GM19099 (cell line): ENCODE measurements at regions not wholly inside any gene's neighbourhood (a gene's known extent, or its start where the extent isn't known, plus 50 kb on each side); places are given as distances from the start of the nearest gene placed in this dataset.

Experiments used
- POLR2A ChIP-seq: IDR thresholded peaks from 3 replicates; pipeline ENCODE4 v1.6.1; 2011; ENCODE audit warnings: low read depth; ENCODE audit not compliant: insufficient read length; ENCODE audit errors: extremely low read depth

DNA sequence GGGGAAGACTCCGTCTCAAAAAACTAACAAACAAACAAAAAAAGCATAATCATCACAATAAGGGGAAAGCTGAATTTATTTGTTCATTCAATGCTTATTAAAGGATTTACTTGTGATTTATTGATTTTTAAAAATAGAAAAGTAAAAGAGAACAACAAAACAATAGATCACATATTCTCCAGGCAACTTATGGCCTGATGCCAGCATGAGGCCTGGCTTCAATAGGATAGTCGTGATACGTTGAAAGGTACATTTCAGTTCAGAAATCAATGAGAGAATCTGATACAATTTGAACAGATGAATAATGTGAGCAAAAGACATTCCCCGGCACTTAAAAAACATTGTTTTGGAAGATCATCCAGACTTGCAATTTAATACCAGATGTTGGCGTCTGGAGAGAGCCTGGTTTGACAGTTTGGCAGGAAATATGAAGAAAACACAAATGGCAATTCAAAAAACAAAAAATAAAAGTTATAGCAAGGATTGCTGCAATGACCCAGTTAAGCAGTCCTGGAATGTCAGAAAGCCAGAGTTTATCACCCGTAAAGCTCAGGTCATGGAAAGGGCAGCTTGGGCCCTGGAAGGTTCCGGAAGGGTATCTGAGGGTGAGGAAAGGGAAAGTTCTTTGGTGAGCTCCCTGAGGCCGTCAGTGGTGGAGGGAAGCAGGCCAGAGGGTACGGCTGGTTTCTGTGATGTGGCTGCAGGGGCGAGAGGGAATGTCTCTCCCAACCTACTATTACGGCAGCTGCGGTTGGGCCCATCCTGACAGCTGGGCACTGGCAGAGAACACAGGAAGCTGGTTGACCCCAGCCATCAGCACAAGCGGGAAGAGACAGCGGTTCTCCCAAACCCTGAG is 230.2 kb upstream of the HES1 start:
- TF ChIP-seq POLR2A = no peak

DNA sequence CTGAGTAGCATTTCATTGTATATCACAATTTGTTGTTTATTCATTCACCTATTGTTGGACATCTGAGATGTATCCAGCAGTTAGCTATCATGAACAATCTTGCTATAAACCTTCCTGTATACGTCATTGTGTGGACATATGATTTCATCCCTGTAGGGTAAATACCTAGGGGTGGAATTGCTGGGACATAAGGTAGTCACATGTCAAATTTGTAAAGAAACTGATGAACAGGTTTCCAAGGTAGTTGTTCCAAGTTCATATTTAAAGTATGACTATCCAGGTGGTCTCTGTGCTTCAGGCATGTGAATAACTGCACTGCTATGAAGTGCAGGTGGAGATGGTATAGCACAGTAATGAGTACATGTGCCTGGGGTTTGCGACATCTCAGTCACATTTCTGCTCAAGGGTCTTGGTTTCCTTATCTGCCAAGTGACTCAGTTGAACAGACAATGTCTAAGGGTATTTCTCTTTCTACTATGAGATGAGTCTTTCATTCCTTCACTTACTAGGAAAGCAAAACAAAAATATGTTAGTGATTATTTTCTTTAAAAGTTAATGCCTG is 229.0 kb upstream of the HES1 start:
- TF ChIP-seq POLR2A = no peak

DNA sequence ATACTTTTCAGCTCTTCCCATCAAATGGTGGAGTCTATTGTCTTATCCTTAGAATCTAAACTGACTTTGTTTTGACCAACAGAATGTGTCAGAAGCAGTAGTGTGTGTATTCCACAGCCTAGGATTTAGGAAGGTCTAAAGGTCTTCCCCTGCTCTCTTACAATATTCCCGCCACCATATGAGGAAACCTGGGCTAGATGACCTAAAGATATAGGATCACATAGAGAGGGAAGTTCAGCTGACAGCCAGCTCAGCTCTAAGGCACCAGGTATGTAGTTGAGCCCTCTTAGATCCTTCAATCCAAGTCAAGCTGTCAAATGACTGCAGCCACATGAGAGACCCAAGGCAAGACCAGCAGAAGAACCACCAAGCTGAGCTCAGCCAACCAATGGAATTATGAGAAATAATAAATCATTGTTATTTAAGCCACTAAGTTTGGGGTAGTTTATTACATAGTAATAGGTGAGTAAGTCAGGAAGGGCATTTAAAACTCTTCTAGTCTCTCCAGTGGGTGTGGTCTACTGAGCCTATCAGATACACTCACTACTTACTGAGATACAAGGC is 227.7 kb upstream of the HES1 start:
- no peak for TF ChIP-seq POLR2A

DNA sequence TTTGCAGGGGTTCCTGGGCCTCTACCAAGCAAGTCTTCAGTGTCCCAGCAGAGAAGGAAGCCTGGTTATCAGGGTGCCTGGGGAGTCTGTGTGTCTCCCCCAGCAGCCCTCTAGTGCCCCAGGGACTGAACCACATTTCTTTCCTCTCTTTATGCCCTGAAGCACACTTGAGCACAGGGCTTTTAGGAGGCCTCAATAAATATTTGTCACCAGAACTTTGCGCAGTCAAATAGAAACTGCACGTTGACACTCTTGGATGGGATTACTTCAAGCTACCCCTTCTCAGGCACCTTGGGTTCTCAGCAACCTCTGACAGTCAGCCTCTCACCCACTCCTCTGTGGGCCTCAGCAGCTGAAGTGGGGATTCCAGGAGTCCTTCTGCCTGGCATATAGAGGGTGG is 226.6 kb upstream of the HES1 start:
- no peak for TF ChIP-seq POLR2A

DNA sequence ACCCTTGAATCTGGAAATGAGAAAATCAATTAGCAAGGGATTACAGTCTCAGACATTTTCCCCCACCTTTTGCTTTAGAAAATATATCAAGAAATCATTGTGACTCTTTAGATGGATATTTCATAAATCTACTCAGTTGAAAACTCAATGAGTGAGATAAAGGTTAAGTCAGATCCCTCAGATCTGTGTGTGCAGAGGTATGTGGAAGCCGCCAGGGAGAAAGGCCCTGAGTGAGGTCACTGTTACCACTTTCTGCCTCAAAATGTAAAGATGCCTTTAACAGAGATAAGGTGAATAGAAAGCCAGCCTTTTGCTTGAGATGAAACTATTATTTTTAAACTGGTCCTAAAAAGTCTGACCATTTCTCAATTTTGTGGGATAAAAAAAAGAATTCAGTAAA is 225.6 kb upstream of the HES1 start:
- TF ChIP-seq POLR2A = no peak

DNA sequence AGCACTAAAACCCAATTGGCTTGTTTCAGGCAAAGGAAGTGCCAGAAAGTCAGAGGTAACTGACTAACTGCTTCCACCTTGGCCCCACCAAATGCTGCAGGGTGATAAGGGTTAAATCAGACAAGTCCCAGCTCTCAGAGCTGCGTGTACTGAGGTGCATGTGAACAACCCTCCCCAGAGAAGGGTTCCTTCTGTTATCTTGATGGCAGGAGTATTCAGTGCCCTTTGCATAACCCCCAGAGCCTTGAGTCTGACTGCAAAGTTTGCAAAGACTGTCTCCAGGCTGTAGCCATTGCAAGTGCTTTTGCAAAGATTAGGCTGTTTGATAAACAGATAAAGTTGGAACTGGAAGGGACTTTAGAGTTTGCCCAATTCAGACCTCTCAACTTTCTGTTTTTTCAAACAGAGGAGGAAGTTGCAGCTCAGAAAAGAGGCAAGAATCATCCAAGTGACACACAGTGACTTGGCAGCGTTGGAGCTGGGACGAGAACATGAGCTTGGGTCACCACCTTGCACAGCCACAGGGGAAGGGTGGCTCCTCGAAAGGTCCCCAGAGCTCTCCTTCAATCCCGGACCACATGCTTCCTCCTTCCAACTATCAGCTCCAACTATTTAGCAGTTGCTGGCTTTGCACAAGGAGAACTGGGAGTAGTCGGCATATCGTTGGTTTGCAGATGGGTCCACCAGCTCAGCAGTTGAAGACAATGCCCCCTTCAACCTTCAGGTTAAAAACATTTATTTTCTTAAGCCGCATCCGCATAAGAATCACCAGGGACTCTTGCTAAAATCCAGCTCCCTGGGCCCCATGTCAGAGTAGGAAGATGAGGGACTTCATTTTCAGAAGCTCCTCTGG is 224.8 kb upstream of the HES1 start:
- TF ChIP-seq POLR2A = no peak

DNA sequence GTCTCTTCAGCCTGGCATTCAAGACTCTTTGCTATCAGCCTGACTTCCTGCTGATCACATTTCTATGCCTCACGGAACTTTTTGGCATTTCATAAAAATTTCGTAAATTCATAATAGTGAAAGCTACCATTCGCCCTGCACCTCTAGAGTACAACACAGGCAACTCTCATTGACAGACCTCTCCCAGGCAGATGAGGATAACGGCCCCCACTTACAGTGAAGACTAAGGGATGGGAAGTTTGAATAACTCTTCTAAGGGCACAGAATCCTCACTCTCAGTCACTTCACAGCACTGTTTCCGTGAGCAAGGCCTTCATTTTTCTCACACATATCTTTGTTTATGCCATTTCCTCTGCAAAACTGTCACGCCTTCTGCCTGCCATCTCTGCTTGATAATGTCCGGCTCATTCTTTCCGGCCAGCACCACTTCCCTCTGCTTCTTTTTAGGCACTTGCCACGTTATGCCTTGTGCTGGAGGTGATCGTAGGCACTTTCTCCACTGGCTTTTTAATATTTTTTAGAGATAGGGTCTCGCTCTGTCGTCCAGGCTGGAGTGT is 224.1 kb upstream of the HES1 start:
- no peak for TF ChIP-seq POLR2A

DNA sequence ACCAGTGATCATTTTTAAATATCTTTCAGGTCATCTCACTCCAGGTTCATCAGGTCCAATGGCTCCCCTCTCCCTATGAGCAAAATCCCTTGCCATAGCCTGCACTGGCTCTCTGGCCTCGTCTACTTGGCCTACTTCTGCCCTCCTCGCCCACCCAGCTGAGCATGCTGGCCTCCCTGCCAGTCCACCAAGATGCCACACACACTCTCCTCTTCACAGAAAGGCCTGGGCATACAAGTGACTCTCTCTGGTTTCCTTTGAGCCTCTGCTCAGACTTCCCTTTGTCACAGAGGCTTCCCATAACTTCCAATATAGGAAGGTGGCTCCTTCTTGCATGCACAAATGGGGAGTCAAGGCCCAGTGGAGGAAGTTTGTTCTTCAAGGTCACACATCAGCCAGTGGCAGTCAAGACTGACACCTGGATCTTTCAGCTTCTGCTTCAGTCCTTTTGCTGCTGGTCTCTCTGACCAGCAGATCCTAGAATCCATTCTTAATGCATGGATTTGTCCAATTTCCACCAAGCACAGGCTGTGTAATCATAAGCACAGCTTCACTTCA is 223.2 kb upstream of the HES1 start:
- no peak for TF ChIP-seq POLR2A

DNA sequence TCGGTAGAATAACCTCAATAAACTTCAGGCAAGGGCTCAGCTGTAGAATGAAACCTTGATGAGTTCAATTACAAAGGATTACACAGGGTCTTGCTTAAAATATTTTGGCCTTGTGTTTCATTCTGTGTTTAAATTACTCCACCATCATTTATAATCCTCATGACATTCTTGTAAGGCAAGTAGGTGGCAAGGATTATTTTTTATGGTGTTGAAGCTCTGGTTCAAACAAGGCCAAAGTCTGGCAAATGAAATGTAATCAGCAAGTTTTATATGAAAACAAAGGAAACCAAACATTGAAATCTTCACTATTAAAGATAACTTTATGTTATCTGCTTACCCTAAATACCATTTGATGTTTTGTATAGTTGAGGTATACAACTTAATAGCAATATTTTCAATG is 221.3 kb upstream of the HES1 start:
- TF ChIP-seq POLR2A = no peak

DNA sequence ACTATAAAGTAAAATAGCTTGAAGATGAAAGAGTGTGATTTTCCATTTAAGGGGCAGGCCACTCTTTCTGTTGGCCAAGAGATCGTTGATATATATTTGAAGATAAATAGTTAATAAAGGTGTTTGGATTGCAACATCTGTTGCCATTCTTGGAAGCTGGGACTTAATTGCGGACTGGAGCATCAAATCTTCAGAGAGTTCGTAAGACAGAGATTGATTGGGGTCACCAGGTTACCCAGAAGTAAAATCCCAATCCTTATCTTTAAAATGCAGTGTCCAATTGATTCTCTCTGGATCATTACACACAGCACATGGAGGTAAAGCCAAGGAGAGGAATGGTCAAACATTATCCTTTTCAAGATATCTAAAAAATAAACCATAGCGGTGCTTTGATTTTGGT is 220.8 kb upstream of the HES1 start:
- TF ChIP-seq POLR2A = no peak

DNA sequence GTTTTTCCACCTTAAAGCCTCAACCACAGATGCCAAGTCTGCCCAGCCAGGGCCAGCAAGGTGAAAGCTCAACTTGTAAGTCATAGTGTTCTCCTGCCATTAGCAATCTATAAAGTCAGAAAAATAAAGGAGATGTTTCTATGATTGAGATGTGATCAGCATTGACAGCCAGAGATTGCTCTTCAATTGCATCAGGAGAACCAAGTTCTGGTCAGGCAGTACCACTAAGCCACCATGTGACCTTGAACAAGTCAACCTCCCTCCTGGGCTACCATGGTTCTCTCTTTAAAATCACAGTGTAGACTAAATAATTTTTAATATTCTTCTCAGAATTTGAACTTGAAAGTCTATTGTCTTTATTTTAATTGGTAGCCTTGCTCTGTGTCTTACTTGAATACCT is 220.3 kb upstream of the HES1 start:
- no peak for TF ChIP-seq POLR2A

DNA sequence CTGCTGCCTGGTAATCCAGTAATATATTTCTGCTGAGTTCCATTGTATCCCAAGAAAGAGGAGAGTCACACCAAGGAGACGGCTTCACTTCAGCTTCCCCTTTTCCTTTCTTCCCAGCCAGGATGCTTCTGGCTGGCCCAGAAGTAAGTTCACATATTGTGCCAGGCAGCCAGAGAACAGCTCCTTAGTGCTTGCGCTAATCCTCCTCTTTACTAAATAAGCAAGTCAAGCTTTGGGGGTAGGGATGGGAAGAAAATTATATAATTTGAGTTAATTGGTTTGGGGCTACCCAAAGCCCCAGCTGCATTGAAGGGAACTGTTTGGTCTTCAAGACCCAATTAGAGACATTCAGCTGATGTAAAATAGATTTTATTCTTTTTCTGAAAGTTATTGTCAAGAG is 218.8 kb upstream of the HES1 start:
- TF ChIP-seq POLR2A = no peak

DNA sequence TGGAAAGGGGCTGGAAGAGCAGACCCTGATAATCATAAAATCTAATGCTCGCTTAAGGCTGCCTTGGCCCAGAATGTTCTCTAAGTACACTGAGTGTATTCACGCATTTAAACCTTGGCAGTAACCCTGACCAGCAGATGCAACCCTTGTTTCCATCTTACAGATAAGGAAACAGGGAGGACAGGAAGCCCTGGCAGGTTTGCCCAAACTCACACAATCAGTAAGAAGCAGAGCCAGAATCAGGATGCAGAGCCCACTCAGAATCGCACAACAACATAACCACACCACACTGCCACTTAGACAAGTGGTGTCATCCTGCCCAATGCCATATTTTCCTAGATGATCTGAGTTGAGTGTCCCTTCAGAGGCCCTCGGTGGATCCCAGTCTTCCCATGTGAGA is 214.5 kb upstream of the HES1 start:
- no peak for TF ChIP-seq POLR2A

DNA sequence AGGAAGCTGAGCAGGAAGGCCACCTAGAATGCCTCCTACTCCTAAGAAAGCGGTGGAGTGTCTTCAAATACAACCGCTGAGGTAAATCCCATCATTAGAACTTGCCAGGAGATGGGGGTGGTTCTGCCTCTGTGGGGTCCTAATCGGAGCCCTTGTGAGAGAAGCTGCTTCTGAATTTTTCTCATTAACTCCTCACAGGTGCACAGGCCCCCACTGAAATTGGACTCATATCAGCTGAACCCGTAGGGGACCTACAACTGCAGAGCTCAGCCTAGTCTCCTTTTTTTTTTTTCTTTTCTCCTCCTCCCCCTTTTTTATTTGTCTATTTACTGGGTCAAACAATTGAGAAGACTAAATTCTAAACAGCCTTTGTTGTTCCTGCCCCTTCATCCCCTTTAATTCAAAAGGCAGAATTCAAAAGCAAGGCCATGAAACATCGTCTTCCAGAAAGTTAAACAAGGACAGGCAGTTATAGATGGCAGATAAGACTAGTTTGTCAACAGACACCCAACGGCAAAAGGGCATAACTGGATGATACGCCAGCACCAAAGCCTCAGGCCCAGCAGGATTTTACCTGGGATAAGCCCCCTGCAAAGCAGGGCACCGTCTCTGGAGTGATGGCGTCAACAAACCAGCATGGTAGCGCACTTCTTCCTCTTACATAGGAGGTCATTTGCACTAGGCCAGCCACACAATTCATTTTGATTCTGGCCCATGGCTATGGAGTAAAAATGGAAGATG is 213.7 kb upstream of the HES1 start:
- TF ChIP-seq POLR2A = no peak
